HG03097 (cell line): ENCODE measurements at regions not wholly inside any gene's neighbourhood (a gene's known extent, or its start where the extent isn't known, plus 50 kb on each side); places are given as distances from the start of the nearest gene placed in this dataset.

ENCODE experiments used
- ATAC-seq: cut with Tn5 transposase; IDR thresholded peaks from one replicate; pipeline ENCODE4 v1.9.1; 2021; ENCODE audit not compliant: unreplicated experiment, low FRiP score

DNA sequence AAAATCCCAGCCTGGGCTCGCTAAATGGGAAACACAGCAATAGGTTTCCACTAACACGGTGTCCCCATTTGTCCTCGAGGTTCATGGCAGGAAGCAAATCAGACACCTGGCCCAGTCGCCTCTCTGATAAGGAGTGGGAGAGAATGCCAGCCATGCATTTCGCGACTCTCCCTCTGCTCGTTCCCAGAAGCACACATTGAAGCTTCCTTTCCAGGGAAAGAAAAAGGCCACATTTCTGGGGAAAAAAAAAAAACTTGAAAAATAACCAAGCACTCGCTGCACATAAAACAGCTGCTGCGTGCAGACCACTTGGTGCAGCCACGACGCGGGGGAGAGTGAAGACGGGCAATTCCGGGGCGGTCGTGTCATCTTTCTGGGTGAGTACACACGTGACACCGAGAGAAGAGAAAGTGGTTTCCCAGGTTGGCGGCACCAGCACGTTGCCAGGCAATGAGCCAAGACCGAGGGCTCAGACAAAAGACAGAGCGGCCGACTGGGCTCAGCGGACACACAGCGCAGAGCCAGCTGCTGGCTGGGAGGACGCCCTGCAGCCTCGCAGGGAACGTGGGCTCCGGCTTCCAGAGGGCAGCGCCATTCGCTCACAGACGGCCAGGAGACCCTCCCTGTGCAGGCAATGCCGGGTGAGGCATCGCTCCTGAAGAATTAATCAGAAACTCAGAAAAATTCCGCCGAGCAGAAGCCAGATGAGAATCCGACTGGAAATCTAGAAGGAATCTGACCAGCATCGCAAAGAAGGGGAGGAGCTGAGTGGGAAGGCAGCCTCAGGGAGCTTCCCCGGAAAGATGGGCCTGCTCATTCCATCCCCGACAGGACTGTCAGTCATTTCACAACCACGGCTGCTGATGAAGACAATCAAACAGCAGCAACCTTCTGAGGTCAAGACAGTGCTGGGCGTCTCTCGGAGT is 83.2 kb upstream of the IRS2 start:
- ATAC-seq, result no peak

DNA sequence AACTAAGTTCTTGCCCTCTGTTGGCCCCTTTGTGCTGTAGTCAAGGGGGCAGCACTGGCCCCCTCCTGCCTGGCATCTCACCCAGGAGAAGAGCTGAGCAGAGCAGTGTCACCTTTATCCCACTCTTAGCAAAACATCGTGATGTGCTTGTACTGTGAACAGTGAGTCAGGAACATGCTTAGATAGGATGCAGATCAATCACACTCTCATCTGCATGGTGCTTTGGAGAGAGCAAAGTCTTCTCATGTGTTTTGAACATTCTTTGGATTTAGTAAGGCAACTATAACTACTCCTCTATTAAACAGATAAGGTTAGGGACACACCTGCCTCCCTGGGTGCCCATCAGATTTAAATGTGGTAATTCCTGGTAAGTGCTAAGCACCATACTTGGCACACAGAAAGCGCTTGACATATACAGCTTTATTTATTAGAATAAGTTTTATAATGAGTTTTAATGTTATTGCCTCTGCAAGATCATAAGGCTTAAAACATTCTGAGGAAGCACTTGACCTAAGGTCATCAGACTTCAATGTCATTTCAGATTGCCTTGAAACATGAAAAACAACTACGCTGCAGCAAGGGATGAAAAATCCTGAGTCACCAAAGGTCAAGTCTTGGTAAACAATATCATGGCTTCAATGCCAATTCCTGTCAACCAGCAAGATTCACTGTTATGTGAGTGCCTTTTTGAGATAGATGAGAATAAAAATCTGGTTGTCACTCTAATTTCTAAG is 82.4 kb upstream of the IRS2 start:
- ATAC-seq, result no peak

DNA sequence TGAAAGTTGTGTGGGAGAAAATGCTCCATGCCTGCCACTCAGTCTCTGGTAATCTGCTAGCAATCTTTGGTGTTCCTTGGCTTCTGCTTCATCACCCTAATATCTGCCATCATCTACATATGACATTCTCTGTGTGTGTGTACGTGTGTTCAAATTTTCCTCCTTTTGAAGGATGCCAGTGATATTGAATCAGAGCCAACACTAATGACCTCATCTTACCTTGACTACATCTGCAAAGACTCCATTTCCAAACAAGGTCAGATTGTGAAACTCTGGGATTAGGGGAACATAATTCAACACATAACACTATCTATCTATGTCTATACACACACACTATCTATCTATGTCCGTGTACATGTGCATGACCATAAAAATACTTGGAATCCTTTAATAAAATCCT is 81.4 kb upstream of the IRS2 start:
- no peak for ATAC-seq

DNA sequence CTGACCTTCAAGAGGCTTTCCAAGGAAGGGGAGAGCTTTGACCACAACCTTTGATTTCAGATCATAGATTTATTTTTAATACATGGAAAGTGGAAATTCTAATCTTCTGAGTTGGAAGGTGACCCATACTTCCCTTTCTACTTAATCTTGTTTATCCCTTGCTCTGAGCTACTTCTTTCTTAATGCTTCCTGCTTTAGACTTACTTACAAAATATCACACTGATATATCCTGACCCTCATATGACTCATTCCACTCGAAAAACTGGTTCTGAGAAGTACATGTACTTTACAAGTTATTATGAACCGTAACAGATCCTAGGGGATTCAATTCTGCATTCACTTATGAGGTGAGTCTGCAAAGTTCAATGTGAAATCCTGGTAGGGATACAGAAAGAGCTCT is 76.2 kb upstream of the IRS2 start:
- ATAC-seq, result no peak

DNA sequence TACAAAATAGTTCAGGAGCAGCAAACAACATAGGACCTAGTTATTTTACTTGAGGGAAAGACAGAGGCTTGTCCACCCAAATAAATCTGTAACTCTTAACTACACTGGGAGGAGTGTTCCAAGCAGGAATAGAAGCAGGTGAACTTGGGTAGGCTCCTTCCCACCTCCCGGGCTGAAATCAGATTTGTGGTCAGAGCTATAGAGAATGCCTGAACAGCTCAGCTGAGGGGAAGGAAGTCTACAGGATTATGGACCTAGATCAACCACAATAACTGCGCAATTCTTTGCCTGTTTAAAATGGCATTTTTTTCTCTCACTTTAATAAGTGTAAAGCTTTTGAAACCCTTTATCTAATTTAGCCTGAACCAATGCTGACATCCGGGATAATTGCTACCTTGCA is 73.5 kb upstream of the IRS2 start:
- no peak for ATAC-seq

DNA sequence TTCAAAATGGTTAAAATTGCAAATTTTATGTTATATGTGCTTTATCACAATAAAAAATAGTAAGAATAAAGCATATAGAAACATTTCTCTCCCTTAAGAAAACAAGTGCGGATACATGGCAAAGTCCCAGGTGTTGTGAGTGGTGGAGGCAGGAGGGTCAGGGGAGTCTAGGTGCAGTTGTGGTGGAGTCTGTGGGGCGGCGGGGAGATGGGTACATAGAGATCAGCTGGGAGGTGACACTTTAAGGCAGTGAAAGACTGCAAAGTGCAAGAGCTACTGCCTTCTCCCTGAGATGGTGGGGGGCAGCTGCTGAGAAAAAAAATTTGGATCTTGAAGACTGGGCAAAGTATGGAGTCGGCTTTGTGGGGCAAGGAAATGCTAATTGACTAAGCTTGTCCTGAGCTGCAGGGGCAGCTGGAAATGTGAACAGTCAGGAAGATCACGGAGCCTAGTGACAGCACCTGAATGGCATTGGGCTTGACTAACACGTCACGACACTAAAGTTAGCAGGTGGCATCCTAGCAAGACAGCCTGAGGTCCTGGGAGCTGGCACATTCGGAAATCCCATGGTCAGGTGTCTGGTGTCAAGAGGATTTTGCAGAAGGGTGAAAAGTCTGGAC is 72.9 kb upstream of the IRS2 start:
- no peak for ATAC-seq

DNA sequence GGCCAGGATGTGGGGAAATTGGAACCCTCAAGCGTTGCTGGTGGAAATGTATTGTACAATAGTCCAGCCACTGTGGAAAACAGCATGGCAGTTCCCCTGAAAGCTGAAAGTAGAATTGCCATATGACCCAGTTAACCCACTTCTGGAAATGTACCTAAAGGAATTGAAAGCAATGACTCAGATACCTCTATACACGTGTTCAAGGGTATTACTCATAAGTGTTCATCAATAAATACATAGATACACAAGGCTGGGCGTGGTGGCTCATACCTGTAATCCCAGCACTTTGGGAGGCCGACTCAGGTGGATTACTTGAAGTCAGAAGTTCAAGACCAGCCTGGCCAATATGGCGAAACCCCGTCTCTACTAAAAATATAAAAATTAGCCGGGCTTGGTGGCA is 71.9 kb upstream of the IRS2 start:
- ATAC-seq, result no peak

DNA sequence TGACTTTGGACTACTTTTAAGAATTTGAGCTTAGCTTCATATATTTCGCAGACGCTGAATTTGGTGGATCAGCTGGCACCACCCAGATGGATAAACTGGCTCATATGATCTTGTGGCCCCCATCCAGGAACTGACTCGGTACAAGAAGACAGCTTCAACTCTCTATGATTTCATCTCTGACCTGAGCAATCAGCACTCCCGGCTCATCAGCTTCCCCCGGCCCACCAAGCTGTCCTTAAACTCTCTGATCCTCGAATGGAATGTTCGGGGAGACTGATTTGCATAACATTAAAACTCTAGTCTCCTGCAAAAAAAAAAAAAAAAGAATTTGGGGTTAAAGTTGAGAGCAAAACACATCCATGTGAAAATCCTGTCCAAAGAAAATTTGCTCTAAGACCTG is 71.4 kb upstream of the IRS2 start:
- ATAC-seq, result no peak

DNA sequence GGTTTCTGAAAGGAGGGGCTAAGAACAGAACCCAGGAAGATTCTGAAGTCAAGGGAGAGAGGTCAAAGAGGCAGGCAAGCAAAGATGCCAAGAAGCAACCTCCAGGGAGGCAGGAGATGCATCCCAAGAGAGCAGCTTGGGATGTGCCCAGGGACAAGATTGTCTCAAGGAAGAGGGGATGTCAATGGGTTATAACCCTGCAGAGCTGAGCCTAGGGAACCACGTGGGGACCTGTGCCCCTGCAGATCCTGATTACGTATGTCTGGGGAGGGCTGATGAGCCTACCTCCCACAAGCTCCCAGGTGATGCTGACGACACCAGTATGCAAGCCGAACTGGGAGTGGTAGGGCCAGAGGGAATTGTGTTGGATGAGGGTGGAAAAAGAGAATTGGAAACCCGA is 70.9 kb upstream of the IRS2 start:
- no peak for ATAC-seq

DNA sequence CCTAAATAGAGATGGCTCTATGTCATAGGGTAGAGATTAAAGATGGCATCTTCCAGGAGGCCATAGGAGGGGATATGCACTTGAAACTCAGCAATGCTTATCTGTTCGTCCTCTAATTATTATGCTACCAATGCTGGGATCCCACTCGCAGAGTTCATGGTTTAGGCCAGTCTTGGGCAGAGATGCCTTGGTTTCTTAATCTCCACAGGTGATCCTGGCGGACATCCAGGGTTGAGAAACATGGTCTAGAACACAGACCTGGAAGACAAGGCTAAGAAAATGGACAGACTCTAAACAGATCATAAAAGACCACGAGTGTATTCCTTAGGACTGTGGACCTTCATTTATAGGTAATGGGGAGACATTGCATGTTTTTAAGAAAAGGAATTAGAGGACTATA is 70.0 kb upstream of the IRS2 start:
- ATAC-seq, result no peak

DNA sequence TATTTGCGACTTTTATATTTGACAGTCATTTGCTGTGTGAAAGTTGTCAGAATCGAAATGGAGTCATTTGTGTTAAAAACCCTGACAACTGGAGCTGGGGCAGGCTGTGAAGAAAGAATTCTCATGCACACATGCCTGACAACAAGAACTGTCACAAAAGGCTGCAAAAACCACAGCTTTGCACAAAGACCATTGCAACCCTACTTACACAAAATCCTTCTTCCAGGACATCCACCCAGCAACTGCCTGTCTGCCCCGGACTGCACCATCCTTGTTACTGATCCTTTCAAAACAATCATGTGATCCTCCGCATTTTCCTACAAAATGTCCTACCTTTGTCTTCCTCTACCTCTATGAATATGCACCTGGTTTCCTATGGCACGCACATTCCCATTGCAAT is 66.8 kb upstream of the IRS2 start:
- no peak for ATAC-seq

DNA sequence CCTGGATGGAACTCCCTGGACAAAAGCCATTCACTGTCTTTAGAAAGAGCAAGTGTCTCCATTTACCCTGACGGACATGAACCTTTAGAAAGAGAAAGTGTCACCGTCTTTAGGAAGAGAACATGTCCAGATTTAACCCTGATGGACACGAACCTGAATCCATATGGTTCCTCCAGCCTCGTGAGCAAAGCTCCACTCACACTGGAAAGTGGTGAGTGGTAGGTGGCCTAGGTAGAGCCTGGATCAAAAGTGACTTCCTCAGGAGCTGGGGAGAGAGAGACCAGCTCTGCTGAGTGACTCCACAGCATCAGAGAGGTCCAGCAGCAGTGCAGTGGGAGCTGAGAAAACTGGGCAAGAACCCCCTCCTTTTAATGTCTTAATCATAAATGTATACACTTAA is 59.8 kb upstream of the IRS2 start:
- ATAC-seq, result no peak

DNA sequence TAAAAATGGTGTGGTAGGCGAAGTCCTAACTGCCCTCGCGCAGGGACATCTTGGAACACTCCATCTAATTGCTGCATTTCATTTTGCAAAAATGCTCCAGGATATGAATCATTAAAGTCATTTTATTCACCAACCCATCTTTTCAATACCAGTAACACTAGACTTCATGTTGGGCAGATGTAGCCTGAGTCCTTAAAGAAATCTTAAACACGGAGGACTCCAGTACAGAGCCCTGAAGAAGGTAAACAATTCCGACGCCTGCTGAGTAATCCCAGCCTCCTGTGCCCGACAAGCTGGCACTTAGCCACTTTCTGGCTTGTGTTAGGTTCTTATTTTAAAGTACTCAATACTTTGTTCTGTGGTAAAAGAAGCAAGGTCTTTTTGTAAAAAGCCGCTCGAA is 58.0 kb upstream of the IRS2 start:
- ATAC-seq, result no peak

DNA sequence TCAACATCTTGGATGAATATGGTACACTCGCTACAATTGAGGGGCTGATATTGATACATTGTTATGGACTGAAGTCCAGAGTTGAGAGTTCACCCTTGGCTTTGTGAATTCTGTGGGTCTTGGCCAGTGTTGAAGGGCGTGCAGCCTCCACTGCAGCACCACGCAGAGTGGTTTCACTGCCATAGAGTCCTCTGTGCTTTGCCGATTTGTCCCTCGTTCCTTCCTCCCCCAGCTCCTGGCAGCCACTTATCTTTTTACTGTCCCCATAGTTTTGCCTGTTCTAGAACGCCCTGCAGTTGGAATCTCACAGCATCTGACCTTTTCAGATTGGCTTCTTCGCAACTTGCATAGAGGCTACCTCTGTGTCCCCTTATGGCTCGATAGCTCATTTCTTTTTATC is 57.3 kb upstream of the IRS2 start:
- no peak for ATAC-seq

DNA sequence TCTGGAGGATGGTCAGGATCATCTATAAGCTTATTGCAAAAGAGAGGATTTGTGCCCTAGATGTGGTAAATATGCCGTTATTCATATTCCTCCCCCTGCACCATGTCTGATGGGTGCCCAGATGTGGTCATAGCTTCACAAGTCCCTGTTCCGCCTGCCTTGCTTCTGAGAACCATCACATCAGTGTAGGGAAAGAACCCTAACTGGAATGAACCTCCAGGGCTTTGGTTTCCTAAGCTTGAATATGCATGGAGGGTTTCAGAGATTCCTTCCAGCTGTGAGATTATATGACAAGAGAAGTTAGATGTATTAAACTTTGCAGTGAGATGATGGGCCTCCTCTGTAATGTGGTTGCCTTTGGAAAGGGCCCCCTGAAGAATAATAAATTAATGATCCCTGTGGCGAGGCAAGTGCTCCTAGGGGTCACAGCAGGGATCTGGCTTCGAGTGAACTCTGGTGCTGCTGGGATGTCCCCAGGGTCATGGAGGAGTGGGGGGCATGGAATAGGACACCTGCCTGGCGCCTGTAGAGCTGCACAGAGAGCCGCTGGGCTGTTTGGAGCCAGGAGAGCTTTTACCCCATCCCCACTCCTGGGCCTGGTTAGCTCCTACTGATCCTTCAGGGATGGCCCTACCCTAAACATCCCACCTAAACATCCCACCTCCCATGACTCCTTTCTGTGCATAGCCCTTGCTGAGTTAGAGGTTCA is 56.0 kb upstream of the IRS2 start:
- ATAC-seq, result no peak

DNA sequence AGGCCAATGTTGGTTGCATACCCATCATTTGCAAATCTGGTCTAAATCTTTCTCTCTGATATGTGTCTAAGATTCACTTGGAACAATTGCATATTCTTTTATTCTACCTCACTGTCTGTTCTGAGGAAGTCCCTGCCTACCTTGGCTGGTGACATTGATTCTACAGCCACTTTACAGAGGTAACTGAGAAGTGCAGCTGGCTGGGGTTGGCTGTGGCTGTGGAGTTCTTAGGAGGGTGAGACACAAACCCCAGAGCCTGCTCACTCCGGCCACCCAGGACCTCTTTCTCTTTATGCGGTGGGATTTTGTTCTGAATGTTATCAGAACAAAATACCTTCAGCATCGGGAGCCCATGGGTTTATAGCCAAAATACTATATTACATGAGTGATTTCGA is 54.5 kb upstream of the IRS2 start:
- ATAC-seq, result no peak

DNA sequence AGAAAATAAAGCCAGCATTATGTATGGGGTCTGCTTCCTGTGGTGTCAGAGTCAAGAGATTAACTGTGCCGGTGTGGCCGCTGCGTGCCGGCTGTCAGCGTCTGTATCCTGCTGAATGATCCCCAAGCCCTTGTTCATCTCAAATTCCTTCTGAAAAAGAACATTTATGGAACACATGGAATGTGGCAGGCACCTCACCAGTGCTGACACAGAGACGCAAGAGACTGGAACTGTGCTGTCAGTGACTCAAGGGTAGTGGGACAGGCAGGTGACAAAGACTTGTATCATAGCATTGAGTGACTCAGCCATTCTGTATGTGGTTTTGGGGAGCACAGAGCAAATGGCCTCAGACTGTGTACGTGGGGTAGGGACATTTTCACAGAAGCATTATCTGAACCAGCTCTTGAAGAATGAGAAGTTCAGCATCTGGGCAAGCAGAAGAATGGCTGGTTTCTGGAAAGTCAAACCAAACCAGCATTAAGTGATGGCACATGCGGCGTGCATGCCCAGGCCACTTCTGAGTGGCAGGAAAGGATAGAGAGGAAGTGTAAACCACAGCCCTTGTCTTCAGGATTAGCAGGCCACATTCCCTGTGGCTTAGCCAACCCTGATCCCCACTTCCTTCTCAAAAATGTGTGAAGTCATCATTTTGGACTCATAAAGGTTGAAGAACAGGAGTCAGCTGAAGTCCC is 54.0 kb upstream of the IRS2 start:
- no peak for ATAC-seq

DNA sequence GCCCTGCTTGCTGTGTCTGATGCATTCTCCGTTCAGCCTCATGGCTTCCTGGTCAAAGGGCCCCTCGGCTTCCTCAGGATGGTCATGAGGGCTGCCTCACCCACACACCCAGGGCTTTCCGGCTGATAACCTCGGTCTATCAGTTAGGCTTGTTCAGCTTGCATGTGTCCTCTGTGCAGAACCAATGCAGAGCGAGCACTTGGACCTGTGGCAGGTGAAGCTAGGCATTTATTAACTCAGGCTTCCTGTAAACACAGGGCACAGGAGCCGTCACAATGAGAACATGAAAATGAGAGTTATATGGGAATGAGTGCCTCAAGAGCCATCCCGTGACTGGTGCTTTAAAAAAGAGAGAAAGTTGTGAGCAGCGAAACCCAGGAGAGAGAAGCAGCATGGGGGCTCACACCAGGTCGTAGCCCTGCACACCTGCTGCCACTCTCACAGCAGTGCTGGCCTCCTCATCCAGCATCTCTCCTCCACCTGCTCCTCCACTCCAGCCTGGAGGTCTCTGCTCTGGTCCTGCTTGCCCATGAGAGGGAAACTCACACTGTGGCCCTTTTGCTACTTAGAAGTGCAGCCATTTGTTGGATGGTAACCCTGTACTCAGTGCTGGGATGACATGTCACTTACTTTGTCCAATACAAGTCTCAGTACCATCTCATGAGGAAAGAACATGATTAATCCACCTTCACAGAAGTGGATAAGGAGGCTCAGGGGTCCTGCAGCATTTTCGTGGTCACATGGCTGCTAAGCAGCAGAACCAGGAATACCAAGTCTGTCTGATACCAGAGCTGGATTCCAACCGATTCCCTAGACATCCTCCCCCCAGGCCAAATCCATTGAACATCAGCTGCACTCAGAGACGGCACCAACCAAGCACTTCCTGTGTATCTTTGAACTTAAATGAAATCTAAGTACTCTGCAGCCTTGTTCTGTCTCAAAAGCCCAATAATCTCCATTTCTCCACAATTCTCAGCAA is 50.5 kb upstream of the IRS2 start:
- ATAC-seq, result peak; percentile 86
